K562 (cell line): ENCODE measurements at regions not wholly inside any gene's neighbourhood (a gene's known extent, or its start where the extent isn't known, plus 50 kb on each side); places are given as distances from the start of the nearest gene placed in this dataset.

Experiments
- ATAC-seq: fragments of 200-7000 bp; cut with Tn5 transposase; 3 replicates; pipeline ENCODE4 v1.9.1; 2020; ENCODE audit warnings: moderate library complexity
- BruUV-seq: library from RNA; stranded (reverse); fragments of 400-500 nt; replicated peaks from 2 replicates; lab custom pipeline; 2021; lab: Mats Ljungman, UMichigan
- CTCF ChIA-PET: fragments of 300-600 bp; formaldehyde crosslinking; extraction: SDS; loops from one replicate; lab custom pipeline; 2021; ENCODE audit warnings: low intra/inter-chr PET ratio; lab: Yijun Ruan, JAX
- POLR2A ChIA-PET: fragments of 300-600, 350-650 bp; sonication (Branson Sonifier 250); formaldehyde crosslinking; extraction: SDS; loops from one replicate; lab custom pipeline; 2021; ENCODE audit warnings: antibody characterized with exemption, inconsistent platforms; lab: Yijun Ruan, JAX
- DNase-seq, 4 experiments: peaks; one replicate each; pipeline versions ENCODE4 v3.0.0 to v3.0.0-alpha.2; 2011 to 2018; ENCODE audit warnings: low spot score in 3 of 4, mixed read lengths in 3 of 4; ENCODE audit errors: extremely low read depth in 1 of 4
- FAIRE-seq: peaks from 2 replicates; lab custom pipeline; 2011; peaks lifted over from hg19 to GRCh38; lab: Jason Lieb, UNC
- H2AFZ ChIP-seq: 2 replicates; pipeline ENCODE4 v1.6.0; 2011; ENCODE audit warnings: low read depth, low read length, control low read depth, inconsistent platforms
- H3K27ac ChIP-seq: fragments of 200-600 bp; 3 replicates; pipeline ENCODE4 v1.8.0; 2011; ENCODE audit warnings: low read depth, mild to moderate bottlenecking, control low read depth, inconsistent platforms, low read length, moderate library complexity, mixed read lengths; ENCODE audit errors: extremely low read depth
- H3K27me3 ChIP-seq, 2 experiments: fragments of 300-600 bp in 1 of 2; 2 replicates in 1 of 2; 3 replicates in 1 of 2; pipeline versions ENCODE4 v1.6.0 to v1.8.0; 2011; ENCODE audit warnings: inconsistent platforms in 2 of 2, low read length in 2 of 2, mild to moderate bottlenecking in 1 of 2, mixed read lengths in 1 of 2, moderate library complexity in 1 of 2; ENCODE audit not compliant: control insufficient read depth in 2 of 2, insufficient read depth in 2 of 2
- H3K36me3 ChIP-seq: fragments of 300-600 bp; 3 replicates; pipeline ENCODE4 v1.8.0; 2011; ENCODE audit warnings: mild to moderate bottlenecking, low read length, inconsistent platforms; ENCODE audit not compliant: control insufficient read depth, insufficient read depth
- H3K4me1 ChIP-seq, 2 experiments: fragments of 200-600 bp in 1 of 2; replicated peaks in 1 of 2; 2 replicates in 1 of 2; 3 replicates in 1 of 2; pipeline versions ENCODE4 v1.5.1 to v1.8.0; 2011; ENCODE audit warnings: inconsistent platforms in 2 of 2, low read length in 2 of 2, mild to moderate bottlenecking in 1 of 2, mixed read lengths in 1 of 2, moderate library complexity in 1 of 2; ENCODE audit not compliant: control insufficient read depth in 2 of 2, insufficient read depth in 2 of 2
- H3K4me2 ChIP-seq: 2 replicates; pipeline ENCODE4 v1.6.1; 2011; ENCODE audit warnings: low read length, control low read depth, inconsistent platforms, mixed read lengths; ENCODE audit not compliant: insufficient read depth
- H3K4me3 ChIP-seq: fragments of 200-600 bp; sonication (generic), shearing (Covaris generic); 2 replicates; pipeline ENCODE4 v1.5.1; 2016; ENCODE audit warnings: control low read depth, inconsistent platforms
- H3K79me2 ChIP-seq: fragments of 200-600 bp; 3 replicates; pipeline ENCODE4 v1.8.0; 2011; ENCODE audit warnings: low read length, inconsistent platforms; ENCODE audit not compliant: control insufficient read depth, insufficient read depth
- H3K9ac ChIP-seq, 2 experiments: 2 replicates each; pipeline versions ENCODE4 v1.6.0 to v1.6.1; 2011; ENCODE audit warnings: low read depth in 2 of 2, low read length in 2 of 2, control low read depth in 1 of 2, inconsistent platforms in 1 of 2, mild to moderate bottlenecking in 1 of 2, mixed read lengths in 1 of 2; ENCODE audit not compliant: insufficient read depth in 1 of 2
- H3K9me1 ChIP-seq: one replicate; pipeline ENCODE4 v1.6.0; 2011; ENCODE audit warnings: inconsistent platforms, mild to moderate bottlenecking, low read length, moderate library complexity; ENCODE audit not compliant: control insufficient read depth, insufficient read depth
- H3K9me3 ChIP-seq: replicated peaks from 2 replicates; pipeline ENCODE4 v1.5.1; 2011; ENCODE audit warnings: low read depth, low read length, inconsistent platforms; ENCODE audit not compliant: control insufficient read depth, insufficient read depth
- H4K20me1 ChIP-seq: replicated peaks from 2 replicates; pipeline ENCODE4 v1.6.1; 2011; ENCODE audit warnings: low read length, inconsistent platforms, mixed read lengths; ENCODE audit not compliant: control insufficient read depth, insufficient read depth
- CC2D1A ChIP-seq: fragments of 450-650 bp; IDR thresholded peaks from 2 replicates; pipeline ENCODE4 v1.6.1; 2017; ENCODE audit warnings: mild to moderate bottlenecking
- CXXC5 ChIP-seq: fragments of 250-450 bp; sonication (Bioruptor Pico); IDR thresholded peaks from 2 replicates; pipeline ENCODE4 v1.8.0; 2022; ENCODE audit warnings: inconsistent platforms, mild to moderate bottlenecking, moderate library complexity
- DIDO1 ChIP-seq: fragments of 450-650 bp; IDR thresholded peaks from 2 replicates; pipeline ENCODE4 v1.6.1; 2016; ENCODE audit warnings: low read depth, missing biosample characterization, missing genetic modification characterization
- FOXK2 ChIP-seq, 2 experiments: fragments of 450-650 bp; IDR thresholded peaks in 1 of 2; conservative IDR thresholded peaks in 1 of 2; 2 replicates each; pipeline ENCODE4 v1.6.1; 2016; ENCODE audit warnings: low read depth in 2 of 2, mild to moderate bottlenecking in 1 of 2
- HDAC3 ChIP-seq: fragments of 450-650 bp; IDR thresholded peaks from 2 replicates; pipeline ENCODE4 v1.6.1; 2018; ENCODE audit warnings: borderline replicate concordance, mild to moderate bottlenecking, moderate library complexity; ENCODE audit not compliant: partially characterized antibody
- NONO ChIP-seq, 2 experiments: fragments of 200-400 bp in 1 of 2; fragments of 450-650 bp in 1 of 2; formaldehyde crosslinking in 1 of 2; IDR thresholded peaks; 2 replicates each; pipeline ENCODE4 v1.6.1; 2017; ENCODE audit warnings: low read depth in 2 of 2, mild to moderate bottlenecking in 2 of 2, moderate library complexity in 2 of 2, low read length in 1 of 2
- NR3C1 ChIP-seq: sonication (generic); formaldehyde crosslinking; IDR thresholded peaks from 2 replicates; pipeline ENCODE4 v1.8.1; 2022; ENCODE audit warnings: missing genetic modification reagents
- ZBTB8A ChIP-seq: fragments of 450-650 bp; IDR thresholded peaks from 2 replicates; pipeline ENCODE4 v1.6.1; 2018; ENCODE audit warnings: mild to moderate bottlenecking, moderate library complexity; ENCODE audit not compliant: partially characterized antibody
- ZNF280A ChIP-seq: fragments of 450-650 bp; IDR thresholded peaks from 2 replicates; pipeline ENCODE4 v1.6.1; 2018; ENCODE audit warnings: mild to moderate bottlenecking, low read depth; ENCODE audit not compliant: partially characterized antibody
- ZNF316 ChIP-seq: fragments of 450-650 bp; IDR thresholded peaks from 2 replicates; pipeline ENCODE4 v1.6.1; 2016
- WGBS: fragments of 100-300 bp; shearing (Covaris generic); methylation state at CpG from one replicate; pipeline ENCODE4 v1.1.6; 2016; ENCODE audit warnings: low coverage, mixed read lengths; ENCODE audit not compliant: insufficient coverage; ENCODE audit errors: missing lambda C conversion rate; 5-methylcytosine and 5-hydroxymethylcytosine counted together
- in situ Hi-C: fragments of 300-500 bp; cut with MboI; formaldehyde crosslinking; loops from 4 replicates; pipeline ENCODE4 v1.15.0; 2018; ENCODE audit warnings: inconsistent platforms, mixed read lengths
- intact Hi-C: fragments of 100-400 bp; cut with micrococcal nuclease; formaldehyde crosslinking; loops from 2 replicates; pipeline ENCODE4 v1.14.2; 2022
- TF ChIP-seq, protein P1 (sequence below): fragments of 150-350 bp; conservative IDR thresholded peaks from 2 replicates; pipeline ENCODE4 v1.6.1; 2014; ENCODE audit warnings: low read length

GRCh38 chr7:121555558-121555957 is 159.4 kb upstream of the FAM3C start:
- no peak overlapping the region for H3K4me2 ChIP-seq
- no peak overlapping the region for H3K4me3 ChIP-seq
- H3K9me1 ChIP-seq: no peaks in the 10 kb centered on the region
- intact Hi-C loops (no loop called here), in situ Hi-C loops (no loop called here)
- no TSS peak for BruUV-seq
- H3K9me3 ChIP-seq: no peaks in the 10 kb centered on the region
- no peaks in the 10 kb centered on the region for H3K4me1 ChIP-seq
- ChIA-PET POLR2A (interaction anchor here (0.6 kb wide), 1 partner anchor 936 kb away, joined by 4 read pairs; no protein-coding TSS in a partner anchor), CTCF (interaction anchor here (0.7 kb wide), 1 partner anchor 183 kb away, joined by 4 read pairs; no protein-coding TSS in a partner anchor)
- H3K79me2 ChIP-seq: no peaks in the 10 kb centered on the region
- TF ChIP-seq CC2D1A (no peak), ZNF316 (peak; percentile 19; the same call in 1 of the 2 replicates)
- no peaks in the 10 kb centered on the region for H3K27me3 ChIP-seq
- H3K9ac ChIP-seq: no peak overlapping the region
- no peaks in the 10 kb centered on the region for H3K36me3 ChIP-seq
- H4K20me1 ChIP-seq: no peaks in the 10 kb centered on the region
- WGBS: 0% methylated on average over 3 of the region's 3 CpGs
- H2AFZ ChIP-seq: no peak overlapping the region
- DNase-seq: no peak
- no peak for ATAC-seq
- no peak for FAIRE-seq
- H3K27ac ChIP-seq: no peak overlapping the region

DNA sequence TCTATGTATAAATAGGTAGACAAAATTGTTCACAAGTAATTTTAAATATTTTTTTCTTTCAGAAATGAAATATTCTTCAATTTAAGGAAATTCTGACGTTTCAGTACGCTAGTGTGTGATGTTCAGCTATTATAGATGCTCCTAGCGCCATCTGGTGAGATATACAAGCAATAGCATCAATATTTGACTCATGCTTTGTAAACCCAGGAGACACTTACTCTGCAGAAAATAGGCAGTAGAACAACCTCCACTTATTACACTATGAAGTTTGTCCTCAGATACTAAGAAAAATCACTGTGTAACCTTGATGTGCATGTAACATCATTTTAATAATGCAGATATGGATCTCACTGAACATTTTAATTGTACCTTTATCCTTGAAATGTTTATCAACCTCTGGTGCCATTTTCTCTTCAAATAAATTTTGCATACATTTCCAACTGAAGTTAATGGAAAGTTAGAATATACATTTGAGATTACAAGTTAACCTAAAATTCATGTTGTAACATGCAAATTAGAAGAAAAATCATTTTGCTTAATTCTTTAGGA is 151.5 kb upstream of the FAM3C start:
- WGBS: 0% methylated on average over 3 of the region's 3 CpGs
- FAIRE-seq (peak; percentile 82), DNase-seq (peak; percentile 62 to 77 (median 72)), ATAC-seq (peak; percentile 95)
- no peaks in the 10 kb centered on the region for H4K20me1 ChIP-seq
- ChIA-PET CTCF (interaction anchor here (1.1 to 4.6 kb wide), 5 partner anchors 151 to 448 kb away, joined by 3 to 104 read pairs (median 5); partner anchors contain the start of gene FAM3C), POLR2A (interaction anchor here (0.6 to 1.6 kb wide), 4 partner anchors 11 to 596 kb away, joined by 3 to 6 read pairs (median 3); no protein-coding TSS in a partner anchor)
- in situ Hi-C loops: loop anchor here (5.0 to 25.0 kb wide), 2 partner anchors 185 to 760 kb away; no protein-coding TSS in a partner anchor
- H3K4me1 ChIP-seq: no peaks in the 10 kb centered on the region
- H3K9me1 ChIP-seq: no peaks in the 10 kb centered on the region
- H3K36me3 ChIP-seq: no peaks in the 10 kb centered on the region
- no peaks in the 10 kb centered on the region for H3K9me3 ChIP-seq
- no peaks in the 10 kb centered on the region for H3K79me2 ChIP-seq
- H3K27ac ChIP-seq: no peak overlapping the region
- H3K4me2 ChIP-seq: no peak overlapping the region
- H3K9ac ChIP-seq: no peak overlapping the region
- H3K27me3 ChIP-seq: no peaks in the 10 kb centered on the region
- no TSS peak for BruUV-seq
- H3K4me3 ChIP-seq: no peak overlapping the region
- intact Hi-C loops: loop anchor here (1.0 to 10.0 kb wide), 6 partner anchors 180 to 755 kb away; partner anchors contain the start of gene CPED1
- H2AFZ ChIP-seq: no peak overlapping the region
- no peak for TF ChIP-seq CXXC5 (CRISPR knock-in tag)
- TF ChIP-seq ZBTB8A: no peak
- TF ChIP-seq, protein P1, sequence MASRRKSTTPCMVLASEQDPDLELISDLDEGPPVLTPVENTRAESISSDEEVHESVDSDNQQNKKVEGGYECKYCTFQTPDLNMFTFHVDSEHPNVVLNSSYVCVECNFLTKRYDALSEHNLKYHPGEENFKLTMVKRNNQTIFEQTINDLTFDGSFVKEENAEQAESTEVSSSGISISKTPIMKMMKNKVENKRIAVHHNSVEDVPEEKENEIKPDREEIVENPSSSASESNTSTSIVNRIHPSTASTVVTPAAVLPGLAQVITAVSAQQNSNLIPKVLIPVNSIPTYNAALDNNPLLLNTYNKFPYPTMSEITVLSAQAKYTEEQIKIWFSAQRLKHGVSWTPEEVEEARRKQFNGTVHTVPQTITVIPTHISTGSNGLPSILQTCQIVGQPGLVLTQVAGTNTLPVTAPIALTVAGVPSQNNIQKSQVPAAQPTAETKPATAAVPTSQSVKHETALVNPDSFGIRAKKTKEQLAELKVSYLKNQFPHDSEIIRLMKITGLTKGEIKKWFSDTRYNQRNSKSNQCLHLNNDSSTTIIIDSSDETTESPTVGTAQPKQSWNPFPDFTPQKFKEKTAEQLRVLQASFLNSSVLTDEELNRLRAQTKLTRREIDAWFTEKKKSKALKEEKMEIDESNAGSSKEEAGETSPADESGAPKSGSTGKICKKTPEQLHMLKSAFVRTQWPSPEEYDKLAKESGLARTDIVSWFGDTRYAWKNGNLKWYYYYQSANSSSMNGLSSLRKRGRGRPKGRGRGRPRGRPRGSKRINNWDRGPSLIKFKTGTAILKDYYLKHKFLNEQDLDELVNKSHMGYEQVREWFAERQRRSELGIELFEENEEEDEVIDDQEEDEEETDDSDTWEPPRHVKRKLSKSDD: no peak
- TF ChIP-seq DIDO1 (tag): no peak
- TF ChIP-seq NONO (IDR thresholded peaks at IDR 0.05; ENCODE audit: low read depth in 2 of 2, low read length in 1 of 2): no peak
- TF ChIP-seq FOXK2 (conservative IDR thresholded peaks at IDR 0.05 in 1 of 2, IDR thresholded peaks at IDR 0.05 in 1 of 2; ENCODE audit: low read depth in 2 of 2): peak in 1 of 2 experiments; percentile 33; a peak in 1 of 4 replicates
- no peak for TF ChIP-seq NR3C1 (CRISPR knock-in tag)
- TF ChIP-seq HDAC3: peak; percentile 20
- TF ChIP-seq ZNF280A: no peak
